ENCODE measurements at regions not wholly inside any gene's neighbourhood (a gene's known extent, or its start where the extent isn't known, plus 50 kb on each side); places are given as distances from the start of the nearest gene placed in this dataset.

- intact Hi-C loops (cut with DNase I): no loop called here
- ATAC-seq (no peak), DNase-seq (no peak)
These were observed 123.5 kb upstream of the SPDL1 start for GRCh38 chr5:169460123-169460522.

- no peak for DNase-seq
- intact Hi-C loops (cut with DNase I): no loop called here
- no peak for ATAC-seq
These were observed 125.4 kb upstream of the SPDL1 start for GRCh38 chr5:169458221-169458620.

- ATAC-seq (no peak), DNase-seq (no peak)
- intact Hi-C loops (cut with DNase I): no loop called here
These were observed 133.1 kb upstream of the SPDL1 start for GRCh38 chr5:169450464-169450863.

GRCh38 chr5:169448826-169449225 is 134.7 kb upstream of the SPDL1 start:
- ATAC-seq (no peak), DNase-seq (no peak)
- intact Hi-C loops (cut with DNase I): no loop called here

DNA sequence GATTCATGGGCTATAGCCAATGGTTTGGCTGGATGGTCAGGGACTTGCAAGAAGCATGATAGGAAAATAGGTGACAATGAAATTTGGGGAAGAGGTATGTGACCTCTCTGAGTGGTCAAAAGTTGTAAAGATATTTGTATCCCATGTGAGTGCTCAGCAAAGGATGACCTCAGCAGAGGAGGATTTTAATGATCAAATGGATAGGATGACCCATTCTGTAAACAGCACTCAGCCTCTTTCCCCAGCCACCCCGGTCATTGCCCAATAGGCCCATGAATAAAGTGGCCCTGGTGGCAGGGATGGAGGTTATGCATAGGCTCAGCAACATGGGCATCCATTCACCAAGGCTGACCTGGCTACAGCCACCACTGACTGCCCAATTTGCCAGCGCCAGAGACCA is 138.4 kb upstream of the SPDL1 start:
- no peak for DNase-seq
- ATAC-seq: no peak
- intact Hi-C loops (cut with DNase I): no loop called here

GRCh38 chr5:169442913-169443784 is 140.4 kb upstream of the SPDL1 start:
- intact Hi-C loops (cut with DNase I): no loop called here
- DNase-seq (no peak), ATAC-seq (peak; percentile 63 to 74)

GRCh38 chr5:169442403-169442874 is 141.1 kb upstream of the SPDL1 start:
- ATAC-seq: peak; percentile 67 to 79
- intact Hi-C loops (cut with DNase I): no loop called here
- DNase-seq: no peak

GRCh38 chr5:169440107-169440705 is 139.3 kb upstream of the SLIT3 start:
- DNase-seq (no peak), ATAC-seq (no peak)
- intact Hi-C loops (cut with DNase I): no loop called here

DNA sequence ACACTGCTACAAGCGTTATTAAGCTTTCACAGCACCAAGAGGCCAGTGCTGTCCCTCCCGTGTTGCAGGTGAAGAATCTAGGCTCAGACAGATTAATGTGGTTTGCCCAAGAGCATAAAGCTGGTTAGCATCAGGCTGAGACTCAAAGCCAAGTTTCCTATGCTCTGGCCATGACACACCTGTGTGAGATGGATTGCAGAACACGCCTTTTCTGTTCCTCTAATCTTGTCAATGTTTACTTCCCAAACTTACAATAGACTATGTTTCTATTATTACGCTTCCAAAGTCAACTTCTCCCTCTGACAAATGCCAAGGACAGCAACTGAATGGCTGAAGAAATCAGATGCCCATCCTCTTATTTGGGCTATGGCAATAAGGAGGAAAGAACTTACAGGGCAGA is 138.4 kb upstream of the SLIT3 start:
- intact Hi-C loops (cut with DNase I): no loop called here
- ATAC-seq (no peak), DNase-seq (no peak)

DNA sequence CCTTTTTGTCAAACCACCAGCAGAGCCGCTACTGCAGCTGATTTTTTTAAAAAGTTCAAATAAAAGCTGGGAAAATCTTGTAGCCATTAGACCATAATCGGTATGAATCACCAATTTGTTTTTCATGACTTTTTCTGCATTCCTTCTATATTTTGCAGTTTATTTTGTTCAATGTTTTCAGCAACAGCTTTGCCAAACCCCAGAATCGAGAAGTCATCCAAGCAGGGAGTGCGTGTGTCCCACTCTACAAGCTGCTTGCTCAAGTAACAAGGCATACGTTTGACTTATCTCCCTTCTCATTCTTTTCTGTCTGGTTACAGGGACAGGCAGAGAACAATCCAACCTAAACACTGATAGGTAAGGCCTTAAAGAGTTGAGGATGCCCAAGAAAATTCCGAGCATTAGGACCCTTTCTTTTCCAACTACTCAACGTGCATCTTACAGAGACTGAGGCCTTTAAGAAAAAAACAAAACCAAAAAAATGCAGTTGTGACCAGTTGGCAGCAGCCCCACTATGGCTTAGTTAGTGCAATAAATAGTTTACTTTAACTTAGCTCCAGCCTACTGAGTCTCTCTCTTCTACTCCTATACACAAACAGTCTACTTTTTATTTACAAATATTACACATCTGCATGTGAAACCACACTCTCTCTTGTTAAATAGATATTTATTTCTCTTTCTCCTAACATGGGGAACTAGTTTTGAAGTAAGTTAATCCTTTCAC is 134.7 kb upstream of the SLIT3 start:
- DNase-seq (no peak), ATAC-seq (no peak)
- intact Hi-C loops (cut with DNase I): no loop called here

GRCh38 chr5:169433221-169433651 is 132.3 kb upstream of the SLIT3 start:
- intact Hi-C loops (cut with DNase I): no loop called here
- ATAC-seq: peak in 1 of 2 donors; percentile 21
- no peak for DNase-seq

- DNase-seq (no peak), ATAC-seq (no peak)
- intact Hi-C loops (cut with DNase I): no loop called here
These were observed 130.4 kb upstream of the SLIT3 start for GRCh38 chr5:169431386-169431785.

- intact Hi-C loops (cut with DNase I): no loop called here
- ATAC-seq: no peak
- DNase-seq: no peak
These were observed 129.7 kb upstream of the SLIT3 start for GRCh38 chr5:169430671-169431070.

DNA sequence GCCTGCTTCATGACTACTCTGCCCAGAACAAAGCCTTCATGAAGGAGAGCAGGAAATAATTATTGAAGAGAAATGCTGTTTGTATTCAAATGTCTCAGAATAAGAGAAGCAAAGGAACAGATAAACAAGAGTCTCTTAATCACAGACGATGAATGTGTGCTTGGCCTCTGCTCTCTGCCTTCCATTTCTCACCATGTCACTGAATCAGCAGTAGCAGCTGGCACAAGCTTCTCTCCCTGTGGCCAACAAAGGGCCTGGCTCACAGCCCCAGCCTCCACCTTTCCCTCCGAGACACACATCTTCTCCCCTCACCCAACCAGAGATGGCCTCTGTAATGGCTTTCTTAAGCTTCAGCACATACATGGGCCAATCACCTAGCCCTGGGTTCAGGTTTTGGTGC is 128.1 kb upstream of the SLIT3 start:
- DNase-seq: peak; percentile 22
- intact Hi-C loops (cut with DNase I): no loop called here
- ATAC-seq: peak in 1 of 2 donors; percentile 75

GRCh38 chr5:169426784-169427183 is 125.8 kb upstream of the SLIT3 start:
- intact Hi-C loops (cut with DNase I): no loop called here
- ATAC-seq: no peak
- no peak for DNase-seq

GRCh38 chr5:169424670-169425378 is 123.9 kb upstream of the SLIT3 start:
- DNase-seq: no peak
- no peak for ATAC-seq
- intact Hi-C loops (cut with DNase I): no loop called here

DNA sequence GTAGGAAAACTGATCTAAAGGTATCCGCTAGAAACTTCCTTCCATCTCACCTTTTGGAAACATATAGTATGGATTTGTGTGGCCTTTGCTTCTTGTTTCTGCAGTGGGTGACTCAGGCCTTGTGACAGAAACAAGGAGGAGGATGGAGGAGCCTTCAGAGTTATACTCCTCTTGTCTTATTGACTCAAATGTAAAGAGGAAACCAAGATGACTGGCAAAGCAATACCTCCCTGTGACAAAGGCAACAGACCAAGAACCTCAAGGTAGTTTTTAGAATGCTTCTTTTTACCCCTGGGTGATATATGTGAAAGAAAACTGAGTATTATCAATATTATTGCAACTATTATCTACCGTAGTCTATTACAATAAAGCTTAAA is 123.3 kb upstream of the SLIT3 start:
- intact Hi-C loops (cut with DNase I): no loop called here
- no peak for ATAC-seq
- DNase-seq: no peak

GRCh38 chr5:169423580-169424278 is 122.8 kb upstream of the SLIT3 start:
- ATAC-seq (peak; percentile 84 to 90), DNase-seq (no peak)
- intact Hi-C loops (cut with DNase I): no loop called here

DNA sequence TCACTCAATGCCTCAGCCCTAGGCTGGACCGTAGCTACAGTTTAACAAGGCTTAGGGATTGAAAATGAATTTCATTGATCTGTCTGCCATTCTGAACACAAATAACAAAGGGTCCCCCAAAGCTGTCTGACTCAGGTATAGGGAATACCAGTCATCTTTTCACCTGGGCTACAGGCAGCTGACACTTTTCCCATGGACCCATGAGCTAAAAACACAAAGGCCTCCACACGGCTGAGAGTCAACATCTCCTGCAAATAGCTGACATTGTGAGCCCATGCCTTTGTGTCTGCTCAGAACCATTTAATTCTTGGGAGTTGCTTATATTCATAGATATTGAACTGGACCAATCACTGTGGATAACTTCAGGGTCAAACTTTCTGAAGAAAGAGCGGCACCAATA is 121.1 kb upstream of the SLIT3 start:
- intact Hi-C loops (cut with DNase I): no loop called here
- no peak for ATAC-seq
- no peak for DNase-seq

Measured in left cardiac atrium (tissue), 4 donors.